HEK293T (cell line): ENCODE measurements at regions not wholly inside any gene's neighbourhood (a gene's known extent, or its start where the extent isn't known, plus 50 kb on each side); places are given as distances from the start of the nearest gene placed in this dataset.
"Not testable (repeated sequence)": the region's sequence is repeated elsewhere in the genome, so short reads cannot be mapped to it uniquely, and the experiment has no call there.

ENCODE experiments used
- CTCF ChIA-PET: fragments of 350-600 bp; formaldehyde crosslinking; extraction: SDS; loops from one replicate; lab custom pipeline; 2021; ENCODE audit warnings: antibody characterized with exemption, inconsistent platforms; lab: Yijun Ruan, JAX
- POLR2A ChIA-PET: fragments of 350-600 bp; formaldehyde crosslinking; extraction: SDS; loops from one replicate; lab custom pipeline; 2020; ENCODE audit warnings: antibody characterized with exemption, inconsistent platforms; lab: Yijun Ruan, JAX
- DNase-seq: peaks from one replicate; pipeline ENCODE4 v3.0.0; 2012; ENCODE audit warnings: mixed read lengths; ENCODE audit errors: extremely low spot score
- ARNT ChIP-seq: fragments of 450-650 bp; IDR thresholded peaks from 2 replicates; pipeline ENCODE4 v1.6.1; 2017; ENCODE audit warnings: mild to moderate bottlenecking
- BHLHE40 ChIP-seq: fragments of 450-650 bp; IDR thresholded peaks from 2 replicates; pipeline ENCODE4 v1.6.1; 2016; ENCODE audit warnings: mild to moderate bottlenecking, moderate library complexity, borderline replicate concordance
- CTBP1 ChIP-seq: fragments of 450-650 bp; IDR thresholded peaks from 2 replicates; pipeline ENCODE4 v1.6.1; 2016; ENCODE audit warnings: borderline replicate concordance
- ELF4 ChIP-seq: fragments of 450-650 bp; IDR thresholded peaks from 2 replicates; pipeline ENCODE4 v1.6.1; 2017; ENCODE audit warnings: antibody characterized with exemption
- FOXA1 ChIP-seq: fragments of 450-650 bp; IDR thresholded peaks from 2 replicates; pipeline ENCODE4 v1.6.1; 2016; ENCODE audit warnings: mild to moderate bottlenecking
- FOXK2 ChIP-seq: fragments of 450-650 bp; IDR thresholded peaks from 2 replicates; pipeline ENCODE4 v1.6.1; 2016; ENCODE audit warnings: mild to moderate bottlenecking
- FOXM1 ChIP-seq: fragments of 450-650 bp; IDR thresholded peaks from 2 replicates; pipeline ENCODE4 v1.6.1; 2017; ENCODE audit warnings: mild to moderate bottlenecking, borderline replicate concordance
- HDGF ChIP-seq: fragments of 450-650 bp; IDR thresholded peaks from 2 replicates; pipeline ENCODE4 v1.6.1; 2017; ENCODE audit warnings: antibody characterized with exemption, borderline replicate concordance
- L3MBTL2 ChIP-seq: fragments of 450-650 bp; conservative IDR thresholded peaks from 2 replicates; pipeline ENCODE4 v1.6.1; 2016; ENCODE audit warnings: mild to moderate bottlenecking
- LEF1 ChIP-seq: fragments of 450-650 bp; IDR thresholded peaks from 2 replicates; pipeline ENCODE4 v1.6.1; 2017; ENCODE audit warnings: mild to moderate bottlenecking, borderline replicate concordance
- NFRKB ChIP-seq: fragments of 450-650 bp; IDR thresholded peaks from 2 replicates; pipeline ENCODE4 v1.6.1; 2016; ENCODE audit warnings: mild to moderate bottlenecking, moderate library complexity
- SP1 ChIP-seq: fragments of 450-650 bp; IDR thresholded peaks from 2 replicates; pipeline ENCODE4 v1.6.1; 2017
- SUZ12 ChIP-seq: fragments of 450-650 bp; IDR thresholded peaks from 2 replicates; pipeline ENCODE4 v1.6.1; 2016; ENCODE audit warnings: mild to moderate bottlenecking
- TARDBP ChIP-seq: fragments of 450-650 bp; IDR thresholded peaks from 2 replicates; pipeline ENCODE4 v1.6.1; 2016
- ZNF384 ChIP-seq: fragments of 450-650 bp; IDR thresholded peaks from 2 replicates; pipeline ENCODE4 v1.6.1; 2016
- TF ChIP-seq, protein P1 (sequence below): fragments of 450-650 bp; IDR thresholded peaks from 2 replicates; pipeline ENCODE4 v1.6.1; 2016

DNA sequence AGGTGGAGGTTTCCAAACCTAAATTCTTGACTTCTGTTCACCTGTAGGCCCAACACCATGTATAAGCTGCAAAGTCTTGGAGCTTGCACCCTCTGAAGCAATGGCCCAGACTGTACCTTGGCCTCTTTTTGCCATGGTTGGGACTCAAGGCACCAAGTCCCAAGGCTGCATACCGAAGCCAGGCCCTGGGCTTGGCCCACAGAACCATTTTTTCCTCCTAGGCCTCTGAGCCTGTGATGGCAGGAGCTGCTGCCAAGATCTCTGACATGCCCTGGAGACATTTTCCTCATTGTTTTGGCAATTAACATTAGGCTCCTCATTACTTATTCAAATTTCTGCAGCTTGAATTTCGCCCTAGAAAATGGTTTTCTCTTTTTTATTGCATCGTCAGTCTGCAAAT is 297.9 kb downstream of the OXSM start:
- POLR2A ChIA-PET = no interaction called here
- CTCF ChIA-PET = no interaction called here

DNA sequence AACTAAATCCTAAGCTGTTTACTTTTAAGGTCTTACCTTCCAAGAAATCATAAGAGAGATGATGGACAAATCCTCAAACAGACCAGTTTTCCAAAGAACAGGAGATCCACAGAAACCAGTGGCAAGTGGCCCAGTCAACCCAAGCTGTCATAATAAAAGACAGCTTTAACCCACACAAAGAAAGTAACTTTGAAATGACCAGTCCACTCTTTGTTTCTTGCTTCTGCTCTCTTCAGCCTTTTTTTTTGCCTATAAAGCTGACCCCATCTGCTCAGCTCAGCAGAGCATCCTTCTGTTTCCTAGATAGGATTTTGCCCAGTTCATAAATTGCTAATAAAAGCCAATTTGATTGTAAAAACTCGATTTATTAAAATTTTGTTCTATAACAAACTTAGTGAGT is 299.4 kb downstream of the OXSM start:
- POLR2A ChIA-PET = no interaction called here
- TF ChIP-seq SP1 = no peak
- no peak for TF ChIP-seq FOXA1
- TF ChIP-seq CTBP1 = no peak
- TF ChIP-seq LEF1 = no peak
- no peak for TF ChIP-seq L3MBTL2
- DNase-seq = no peak
- CTCF ChIA-PET = interaction anchor here (0.6 kb wide), 1 partner anchor 25 kb away, joined by 4 read pairs; no protein-coding TSS in a partner anchor

More for the DNA sequence above, 297.9 kb downstream of the OXSM start:
- TF ChIP-seq TARDBP (no peak), FOXA1 (no peak), ZNF384 (no peak), BHLHE40 (no peak), NFRKB (no peak), ELF4 (no peak), L3MBTL2 (no peak), CTBP1 (no peak), SUZ12 (no peak), ARNT (no peak), FOXK2 (no peak), LEF1 (no peak), HDGF (no peak), SP1 (no peak), FOXM1 (no peak)
- TF ChIP-seq, protein P1, sequence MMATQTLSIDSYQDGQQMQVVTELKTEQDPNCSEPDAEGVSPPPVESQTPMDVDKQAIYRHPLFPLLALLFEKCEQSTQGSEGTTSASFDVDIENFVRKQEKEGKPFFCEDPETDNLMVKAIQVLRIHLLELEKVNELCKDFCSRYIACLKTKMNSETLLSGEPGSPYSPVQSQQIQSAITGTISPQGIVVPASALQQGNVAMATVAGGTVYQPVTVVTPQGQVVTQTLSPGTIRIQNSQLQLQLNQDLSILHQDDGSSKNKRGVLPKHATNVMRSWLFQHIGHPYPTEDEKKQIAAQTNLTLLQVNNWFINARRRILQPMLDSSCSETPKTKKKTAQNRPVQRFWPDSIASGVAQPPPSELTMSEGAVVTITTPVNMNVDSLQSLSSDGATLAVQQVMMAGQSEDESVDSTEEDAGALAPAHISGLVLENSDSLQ = no peak
- DNase-seq = no peak

DNA sequence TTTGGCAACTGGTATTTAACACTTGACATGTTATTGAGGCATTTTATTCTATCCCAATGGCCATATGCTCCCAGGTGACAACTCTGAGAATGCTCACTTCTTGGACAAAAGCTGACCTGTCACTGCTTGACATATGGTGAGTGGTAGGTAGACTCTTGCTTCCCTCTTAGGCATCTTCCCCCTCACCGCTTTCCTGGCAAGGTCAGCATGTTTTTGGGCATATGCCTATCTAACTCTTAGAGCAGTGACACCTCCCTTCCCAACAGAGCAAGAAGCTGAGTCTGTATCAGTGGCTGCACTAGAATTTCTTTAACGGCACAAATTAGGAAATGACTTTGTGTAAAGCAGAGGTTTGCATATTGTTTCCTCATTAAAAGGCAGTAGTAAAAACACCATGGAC is 300.7 kb downstream of the OXSM start:
- no peak for DNase-seq
- CTCF ChIA-PET = no interaction called here
- TF ChIP-seq ARNT = no peak
- no peak for TF ChIP-seq FOXA1
- no peak for TF ChIP-seq ELF4
- TF ChIP-seq, protein P1 = no peak
- no peak for TF ChIP-seq BHLHE40
- TF ChIP-seq FOXK2 = no peak
- TF ChIP-seq SUZ12 = no peak
- no peak for TF ChIP-seq CTBP1
- TF ChIP-seq FOXM1 = no peak
- no peak for TF ChIP-seq L3MBTL2
- no peak for TF ChIP-seq TARDBP
- TF ChIP-seq NFRKB = no peak
- no peak for TF ChIP-seq ZNF384
- POLR2A ChIA-PET = no interaction called here

DNA sequence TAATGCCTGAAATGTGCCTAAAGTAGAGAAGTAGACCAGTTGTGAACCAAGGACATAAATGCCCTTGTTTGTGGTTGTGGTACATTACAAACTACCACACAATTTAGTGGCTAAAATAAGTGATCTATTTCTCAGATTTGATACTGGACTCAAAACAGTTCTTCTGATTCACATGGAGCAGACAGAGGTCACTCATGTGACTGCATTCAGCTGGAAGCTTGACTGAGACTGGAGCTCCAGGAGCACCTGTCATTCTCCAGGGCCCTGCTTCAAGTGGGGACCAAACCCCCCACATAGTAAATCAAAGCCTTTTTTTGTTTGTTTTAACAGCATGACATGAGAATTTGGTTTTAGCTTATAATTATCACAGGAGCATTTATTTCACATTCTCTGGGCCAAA is 301.2 kb downstream of the OXSM start:
- no peak for DNase-seq
- CTCF ChIA-PET = interaction anchor here (0.7 kb wide), 1 partner anchor 72 kb away, joined by 4 read pairs; no protein-coding TSS in a partner anchor
- POLR2A ChIA-PET = no interaction called here
- TF ChIP-seq LEF1 = no peak
- TF ChIP-seq L3MBTL2 = no peak

DNA sequence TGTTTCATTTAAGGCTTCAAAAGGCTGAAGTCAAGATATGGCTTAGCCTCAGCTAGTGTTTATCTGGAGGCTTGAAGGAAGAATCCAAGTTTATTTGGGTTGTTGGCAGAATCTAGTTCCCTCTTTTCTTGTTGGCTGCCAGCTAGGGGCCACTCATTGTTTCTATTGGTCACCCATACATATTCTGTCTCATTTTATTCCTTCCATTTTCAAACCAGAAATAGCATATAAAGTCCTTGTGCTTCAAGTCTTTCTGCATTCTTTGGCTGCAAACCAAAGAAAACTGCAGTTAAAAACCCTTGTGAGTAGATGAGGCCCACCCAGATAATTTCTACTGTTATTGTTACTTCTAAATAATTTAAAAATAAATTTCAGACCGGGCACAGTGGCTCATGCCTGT is 301.7 kb downstream of the OXSM start:
- ChIA-PET POLR2A (no interaction called here), CTCF (interaction anchor here (0.7 kb wide), 1 partner anchor 72 kb away, joined by 4 read pairs; no protein-coding TSS in a partner anchor)
- DNase-seq = no peak
- no peak for TF ChIP-seq HDGF
- TF ChIP-seq FOXA1 = no peak

DNA sequence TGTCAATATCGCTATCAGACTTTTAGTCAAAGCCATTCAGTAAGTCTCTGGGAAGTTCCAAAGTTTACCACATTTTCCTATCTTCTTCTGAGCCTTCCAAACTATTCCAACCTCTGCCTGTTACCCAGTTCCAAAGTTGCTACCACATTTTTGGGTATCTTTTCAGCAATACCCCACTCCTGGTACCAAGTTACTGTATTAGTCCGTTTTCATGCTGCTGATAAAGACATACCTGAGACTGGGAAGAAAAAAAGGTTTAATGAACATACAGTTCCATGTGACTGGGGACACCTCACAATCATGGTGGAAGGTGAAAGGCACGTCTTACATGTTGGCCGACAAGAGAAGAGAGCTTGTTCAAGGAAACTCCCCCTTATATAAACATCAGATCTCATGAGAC is 307.2 kb downstream of the OXSM start:
- DNase-seq, POLR2A ChIA-PET, CTCF ChIA-PET: not testable (repeated sequence)

DNA sequence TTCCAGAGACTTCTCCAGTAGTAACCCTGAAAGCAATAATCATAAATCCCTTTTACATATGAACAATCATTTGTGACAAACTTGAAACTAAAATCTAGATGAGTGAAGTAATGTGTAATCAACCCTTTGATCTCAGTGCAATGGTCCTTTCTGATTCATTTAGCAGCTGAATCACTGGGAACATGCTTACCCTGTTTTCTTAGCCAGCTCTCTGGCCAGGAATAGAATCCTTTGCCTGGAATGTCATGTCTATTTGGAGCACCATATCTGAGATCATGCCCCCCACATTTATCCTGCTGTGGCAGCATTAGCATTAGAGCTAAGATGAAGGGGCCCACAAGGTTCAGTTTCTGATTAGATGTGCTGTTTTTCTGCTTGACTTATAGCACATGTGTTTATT is 309.8 kb downstream of the OXSM start:
- TF ChIP-seq BHLHE40 = no peak
- TF ChIP-seq NFRKB = no peak
- no peak for TF ChIP-seq LEF1
- no peak for TF ChIP-seq ELF4
- POLR2A ChIA-PET = no interaction called here
- no peak for DNase-seq
- CTCF ChIA-PET = no interaction called here

DNA sequence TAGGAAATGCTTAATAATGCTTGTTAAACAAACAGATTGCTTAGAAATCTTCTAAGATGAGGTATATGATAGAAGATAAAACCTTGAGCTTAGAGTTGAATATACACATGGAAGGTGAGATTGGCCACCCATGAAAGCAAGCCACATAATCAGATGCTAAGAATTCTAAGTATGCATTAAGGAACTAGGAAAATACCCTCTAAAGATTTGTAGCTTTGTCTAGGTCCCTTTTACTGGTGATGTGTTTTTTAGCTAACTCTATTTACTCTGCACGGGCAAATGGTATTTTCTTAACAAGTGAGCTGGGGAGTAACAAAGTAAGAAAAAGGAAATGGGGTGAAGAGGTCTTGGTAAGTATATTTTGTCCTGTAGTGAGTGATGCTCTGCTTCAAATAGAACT is 310.3 kb downstream of the OXSM start:
- no peak for DNase-seq
- ChIA-PET POLR2A (no interaction called here), CTCF (no interaction called here)
- TF ChIP-seq CTBP1 (no peak), FOXA1 (no peak), LEF1 (no peak), BHLHE40 (no peak), ZNF384 (no peak), SP1 (no peak), ARNT (no peak), NFRKB (no peak), L3MBTL2 (no peak), HDGF (no peak), TARDBP (no peak), FOXM1 (no peak), FOXK2 (no peak), SUZ12 (no peak), ELF4 (no peak)
- TF ChIP-seq, protein P1 = no peak
